T-helper 2 cell (primary cell): ENCODE measurements at regions not wholly inside any gene's neighbourhood (a gene's known extent, or its start where the extent isn't known, plus 50 kb on each side); places are given as distances from the start of the nearest gene placed in this dataset.
"Not testable (repeated sequence)": the region's sequence is repeated elsewhere in the genome, so short reads cannot be mapped to it uniquely, and the experiment has no call there.

ENCODE experiments used
- DNase-seq, 5 experiments: peaks; one replicate each; pipeline versions ENCODE4 v3.0.0 to v3.0.0-alpha.2; 2012 to 2022

- DNase-seq, result no peak
Observed at GRCh38 chr13:110811008-110811720, 97.7 kb downstream of the ING1 start.

- no peak for DNase-seq
Observed at GRCh38 chr13:110811771-110812120, 98.2 kb downstream of the ING1 start.

GRCh38 chr13:110812121-110812868 is 98.8 kb downstream of the ING1 start:
- DNase-seq, result peak in 1 of 5 experiments; percentile 16

GRCh38 chr13:110812869-110813645 is 99.6 kb downstream of the ING1 start:
- DNase-seq, result no peak

GRCh38 chr13:110813646-110814624 is 100.4 kb downstream of the ING1 start:
- no peak for DNase-seq

- DNase-seq, result no peak
Observed at GRCh38 chr13:110815471-110816204, 99.2 kb downstream of the ANKRD10 start.

GRCh38 chr13:110816500-110816899 is 98.4 kb downstream of the ANKRD10 start:
- DNase-seq, result no peak

- no peak for DNase-seq
Observed at GRCh38 chr13:110817143-110817542, 97.7 kb downstream of the ANKRD10 start.

GRCh38 chr13:110818747-110819146 is 96.1 kb downstream of the ANKRD10 start:
- no peak for DNase-seq

- peak; percentile 42 to 70 (median 59) for DNase-seq
Observed at GRCh38 chr13:110819203-110820014, 95.5 kb downstream of the ANKRD10 start.

- no peak for DNase-seq
Observed at GRCh38 chr13:110820322-110820721, 94.5 kb downstream of the ANKRD10 start.

- DNase-seq, result not testable (repeated sequence)
Observed at GRCh38 chr13:110821837-110822668, 92.8 kb downstream of the ANKRD10 start.

GRCh38 chr13:110822669-110822945 is 92.3 kb downstream of the ANKRD10 start:
- no peak for DNase-seq

- no peak for DNase-seq
Observed at GRCh38 chr13:110824702-110825300, 90.1 kb downstream of the ANKRD10 start.

GRCh38 chr13:110825516-110825915 is 89.4 kb downstream of the ANKRD10 start:
- DNase-seq, result no peak

- no peak for DNase-seq
Observed at GRCh38 chr13:110826101-110826500, 88.8 kb downstream of the ANKRD10 start.

GRCh38 chr13:110826861-110827672 is 87.8 kb downstream of the ANKRD10 start:
- no peak for DNase-seq
